AG08396 (cell line): ENCODE measurements at regions not wholly inside any gene's neighbourhood (a gene's known extent, or its start where the extent isn't known, plus 50 kb on each side); places are given as distances from the start of the nearest gene placed in this dataset.
"Not testable (repeated sequence)": the region's sequence is repeated elsewhere in the genome, so short reads cannot be mapped to it uniquely, and the experiment has no call there.

ENCODE experiments used
- DNase-seq: peaks from one replicate; pipeline ENCODE4 v3.0.0; 2012; ENCODE audit warnings: low spot score, mixed read lengths

DNA sequence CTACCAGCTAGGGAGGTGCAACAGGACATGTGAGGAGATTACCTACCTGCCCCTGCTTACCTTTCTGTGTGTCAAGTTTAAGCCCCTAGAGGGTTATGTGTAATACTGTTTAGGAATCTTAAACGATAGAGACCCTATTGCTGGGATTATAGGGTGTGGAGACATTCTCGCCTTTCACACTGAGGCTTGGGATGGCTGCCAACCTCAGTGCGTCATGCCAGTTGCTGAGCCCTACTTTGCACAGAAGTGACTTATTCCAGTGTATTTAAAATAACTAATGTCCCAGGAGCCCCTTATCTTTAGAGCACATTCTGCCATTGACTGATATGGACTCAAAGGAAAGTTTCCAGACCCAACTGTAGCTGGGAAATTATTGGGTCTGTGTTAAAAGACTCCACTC lies 76.6 kb upstream of the XPA start:
- DNase-seq: no peak

DNA sequence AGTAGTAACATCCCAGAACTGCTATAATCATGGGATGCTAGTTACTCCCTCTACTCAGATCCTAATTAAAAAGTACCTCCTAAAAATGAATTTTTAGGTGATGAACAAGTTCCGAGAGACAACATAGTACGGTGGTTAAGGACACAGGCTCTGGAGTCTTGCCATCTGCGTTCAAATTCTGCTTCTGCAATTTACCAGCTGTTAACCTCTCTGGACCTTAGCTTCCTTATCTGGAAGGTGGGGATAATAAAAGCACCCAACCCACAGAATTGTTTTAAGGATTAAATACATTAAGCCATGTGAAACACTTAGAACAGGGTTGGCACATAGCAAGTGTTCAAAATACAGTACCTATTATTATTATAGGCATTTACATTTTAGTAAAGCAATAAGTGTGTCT lies 77.5 kb upstream of the XPA start:
- no peak for DNase-seq

DNA sequence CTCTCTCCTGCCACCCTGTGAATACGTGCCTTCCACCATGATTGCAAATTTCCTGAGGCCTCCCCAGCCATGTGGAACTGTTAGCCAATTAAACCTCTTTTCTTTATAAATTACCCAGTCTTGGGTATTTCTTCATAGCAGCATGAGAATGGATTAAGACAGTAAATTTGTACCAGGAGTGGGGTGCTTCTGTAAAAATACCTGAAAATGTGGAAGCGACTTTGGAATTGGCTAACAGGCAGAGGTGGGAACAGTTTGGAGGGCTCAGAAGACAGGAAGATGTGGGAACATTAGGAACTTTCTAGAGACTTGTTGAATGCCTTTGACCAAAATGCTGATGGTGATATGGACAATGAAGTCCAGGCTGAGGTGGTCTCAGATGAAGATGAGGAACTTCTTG lies 74.3 kb upstream of the FOXE1 start:
- not testable (repeated sequence) for DNase-seq

DNA sequence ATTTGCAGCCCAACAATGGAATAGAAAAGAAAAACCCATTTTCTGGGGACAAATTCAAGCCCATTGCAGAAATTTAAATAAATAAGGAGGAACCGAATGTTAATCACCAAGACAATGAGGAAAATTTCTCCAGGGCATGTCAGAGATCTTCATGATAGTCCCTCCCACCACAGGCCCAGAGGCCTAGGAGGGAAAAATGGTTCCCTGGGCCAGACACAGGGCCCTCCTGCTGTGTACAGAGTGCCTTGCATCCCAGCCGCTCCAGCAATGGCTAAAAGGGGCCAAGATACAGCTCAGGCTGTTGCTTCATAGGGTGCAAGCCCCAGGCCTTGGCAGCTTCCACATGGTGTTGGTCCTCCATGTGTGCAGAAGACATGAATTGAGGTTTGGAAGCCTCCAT lies 73.4 kb upstream of the FOXE1 start:
- DNase-seq: no peak

- DNase-seq: no peak
These were observed 71.1 kb upstream of the FOXE1 start for GRCh38 chr9:97781902-97782301.

- DNase-seq: peak; percentile 44
These were observed 66.7 kb upstream of the FOXE1 start for GRCh38 chr9:97786341-97786740.

DNA sequence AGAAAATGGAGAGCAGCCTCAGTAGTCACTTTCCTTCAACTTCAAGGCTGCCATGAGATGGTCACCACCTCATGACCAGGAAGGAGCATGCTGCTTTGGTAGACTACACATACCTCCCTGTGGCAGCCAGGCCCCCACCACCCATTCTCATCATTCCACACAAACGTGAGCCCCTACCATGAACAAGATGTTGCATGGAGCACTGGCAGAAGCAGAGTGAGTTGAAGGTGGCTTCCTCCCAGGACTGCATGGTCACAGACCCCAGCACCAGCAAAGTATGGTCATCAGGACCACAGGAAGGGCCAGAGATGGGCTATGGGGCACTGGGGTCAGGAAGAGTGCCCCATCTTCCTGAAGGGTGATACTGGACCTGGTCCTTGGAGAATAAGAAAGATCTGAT lies 65.5 kb upstream of the FOXE1 start:
- DNase-seq: no peak

DNA sequence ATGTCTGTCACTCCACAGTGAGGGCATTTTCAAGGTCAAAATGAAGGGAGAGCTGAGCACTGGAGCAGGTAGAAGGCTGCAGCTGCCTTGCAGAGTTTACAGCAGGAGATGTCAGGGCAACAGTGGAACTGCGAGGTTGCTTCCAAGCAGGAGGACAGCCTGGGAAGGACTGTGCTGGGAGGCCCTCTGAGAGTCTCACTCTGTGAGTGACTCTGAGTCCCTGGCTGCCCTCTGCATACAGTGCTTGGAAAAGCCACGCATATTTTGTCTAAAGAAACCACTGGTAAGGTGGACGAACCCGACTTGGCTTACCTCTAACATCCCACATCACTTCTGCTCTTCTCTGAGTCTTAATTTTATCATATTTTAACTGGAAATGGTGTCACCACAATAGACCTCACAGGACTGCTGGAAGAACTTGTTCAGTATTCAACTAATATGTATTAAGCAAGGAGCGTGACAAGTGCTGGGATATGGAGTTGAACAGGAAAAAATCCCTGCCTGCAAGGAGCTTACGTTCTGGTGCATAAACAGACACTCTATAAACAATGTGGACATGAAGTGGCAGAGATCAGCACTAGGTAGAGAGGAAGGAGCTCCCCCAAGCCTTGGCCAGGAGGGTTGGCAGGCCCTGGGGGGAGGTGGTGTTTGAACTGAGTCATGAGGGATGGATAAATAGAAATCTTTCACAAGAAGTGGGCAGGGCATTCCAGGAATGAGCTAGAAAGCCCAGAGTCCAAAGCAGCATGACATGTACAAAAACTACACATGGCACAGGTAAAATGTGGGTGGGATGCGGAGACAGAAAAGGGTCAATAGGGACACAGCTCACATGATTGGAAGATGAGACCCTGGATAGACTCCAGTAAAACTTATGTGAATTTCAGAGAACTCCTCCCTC lies 64.0 kb upstream of the FOXE1 start:
- no peak for DNase-seq

GRCh38 chr9:97790542-97790941 lies 62.5 kb upstream of the FOXE1 start:
- DNase-seq: no peak

- no peak for DNase-seq
These were observed 61.5 kb upstream of the FOXE1 start for GRCh38 chr9:97791542-97791941.

DNA sequence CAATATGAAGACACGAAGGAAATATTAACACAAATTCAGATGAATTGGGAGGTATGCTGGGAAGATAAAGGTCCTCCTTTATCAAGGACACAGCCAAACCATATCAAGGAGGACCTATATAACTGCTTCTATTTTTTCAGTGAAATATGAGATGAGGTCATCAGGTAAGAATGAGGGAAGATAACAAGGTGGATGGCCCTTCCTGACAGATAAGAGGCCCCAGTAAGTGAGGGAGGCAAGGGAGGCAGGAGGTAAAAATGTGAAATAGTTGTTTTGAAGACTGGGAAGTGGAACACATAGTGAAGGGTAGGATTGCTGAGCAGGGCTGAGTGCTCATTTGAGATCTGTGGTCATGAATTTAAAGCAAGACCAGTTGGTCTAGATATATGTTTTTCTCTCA lies 60.0 kb upstream of the FOXE1 start:
- no peak for DNase-seq

- DNase-seq: no peak
These were observed 58.4 kb upstream of the FOXE1 start for GRCh38 chr9:97794666-97795065.

DNA sequence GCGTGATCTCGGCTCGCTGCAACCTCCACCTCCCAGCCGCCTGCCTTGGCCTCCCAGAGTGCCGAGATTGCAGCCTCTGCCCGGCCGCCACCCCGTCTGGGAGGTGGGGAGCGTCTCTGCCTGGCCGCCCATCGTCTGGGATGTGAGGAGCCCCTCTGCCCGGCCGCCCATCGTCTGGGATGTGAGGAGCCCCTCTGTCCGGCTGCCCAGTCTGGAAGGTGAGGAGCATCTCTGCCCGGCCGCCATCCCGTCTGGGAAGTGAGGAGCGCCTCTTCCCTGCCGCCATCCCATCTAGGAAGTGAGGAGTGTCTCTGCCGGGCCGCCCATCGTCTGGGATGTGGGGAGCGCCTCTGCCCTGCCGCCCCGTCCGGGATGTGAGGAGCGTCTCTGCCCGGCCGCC lies 56.9 kb upstream of the FOXE1 start:
- not testable (repeated sequence) for DNase-seq

DNA sequence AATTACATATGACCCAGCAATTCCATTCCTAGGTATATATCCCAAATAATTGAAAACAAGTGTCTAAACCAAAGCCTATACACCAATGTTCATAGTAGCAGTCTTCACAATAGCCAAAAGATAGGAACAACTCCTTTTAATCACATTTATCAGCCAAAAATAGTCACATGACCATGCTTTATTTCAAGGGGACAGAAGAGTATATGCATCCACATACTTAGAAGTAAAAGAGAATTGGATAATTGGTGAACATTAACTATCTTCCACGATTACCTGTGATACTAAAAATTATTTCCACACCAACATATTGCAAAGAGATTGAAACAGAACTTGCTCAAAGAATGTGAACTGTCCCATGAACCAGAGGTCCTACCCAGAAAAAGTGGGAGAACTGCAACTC lies 51.8 kb upstream of the FOXE1 start:
- DNase-seq: no peak

DNA sequence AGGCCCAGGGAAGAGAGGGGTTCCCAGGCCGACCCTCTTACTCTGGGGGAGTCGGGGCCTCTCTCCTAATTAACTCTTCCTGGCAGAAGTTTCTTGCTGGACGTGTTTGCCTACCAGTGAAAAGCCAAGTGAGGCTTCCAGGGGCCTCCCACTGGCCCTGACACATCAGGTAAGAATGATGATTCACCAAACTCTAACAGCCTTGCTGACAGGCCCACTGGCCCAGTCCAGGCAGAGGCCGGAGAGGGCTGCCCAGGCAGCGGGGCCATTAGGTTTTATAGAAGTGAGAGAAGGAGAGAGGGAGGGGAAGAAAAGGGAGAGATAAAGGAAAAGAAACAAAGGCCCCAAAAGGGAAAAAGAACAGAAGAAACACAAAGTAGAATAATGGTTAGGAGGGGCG lies 50.8 kb upstream of the FOXE1 start:
- peak; percentile 84 for DNase-seq

DNA sequence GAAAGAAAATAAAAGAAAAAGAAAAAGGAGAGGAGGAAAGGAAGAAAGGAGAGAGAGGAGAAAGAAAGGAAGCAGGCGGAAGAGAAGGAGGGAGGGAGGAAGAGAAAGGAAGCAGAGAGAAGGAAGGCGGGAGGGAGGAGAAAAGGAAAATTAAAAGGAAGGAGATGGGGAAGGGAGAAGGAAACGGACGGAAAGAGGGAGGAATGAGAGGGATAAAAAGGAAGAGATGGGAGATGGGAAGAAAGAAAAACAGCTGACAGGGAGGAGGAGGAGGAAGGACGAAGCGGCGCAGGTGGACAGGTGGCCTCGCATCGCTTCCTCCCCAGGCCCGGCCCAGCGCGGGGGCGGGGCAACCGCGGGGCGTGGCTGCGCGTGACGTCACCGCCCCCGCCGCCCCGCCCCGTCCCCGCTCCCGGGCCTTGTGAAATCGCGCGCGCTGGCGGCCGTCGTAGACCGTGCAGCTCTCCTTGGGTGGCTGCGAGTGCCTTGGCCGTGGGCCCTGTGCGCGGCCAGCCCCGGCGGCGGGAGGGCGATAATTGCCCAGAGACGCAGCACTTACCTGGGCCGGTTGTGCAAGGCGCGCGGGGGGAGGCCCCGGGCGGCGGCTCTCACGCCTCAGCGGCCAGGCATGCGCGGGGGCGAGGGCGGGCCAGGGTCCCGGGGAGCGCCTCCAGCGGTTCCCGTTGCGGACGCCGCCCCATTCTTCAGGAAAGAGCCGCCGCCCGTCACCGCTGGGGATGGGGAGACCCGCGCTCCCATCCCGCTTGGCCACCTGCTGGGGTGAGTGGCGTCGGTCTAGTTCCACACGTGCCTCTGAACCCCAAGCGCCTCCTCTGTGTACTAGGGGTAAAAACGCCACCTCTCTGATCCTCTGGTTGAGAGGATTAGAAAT lies 49.6 kb upstream of the FOXE1 start:
- peak; percentile 93 for DNase-seq
